WTC11 (cell line): ENCODE measurements at regions not wholly inside any gene's neighbourhood (a gene's known extent, or its start where the extent isn't known, plus 50 kb on each side); places are given as distances from the start of the nearest gene placed in this dataset.

Experiments used
- CREM ChIP-seq: sonication (generic); formaldehyde crosslinking; IDR thresholded peaks from 2 replicates; pipeline ENCODE4 v1.8.1; 2022; ENCODE audit warnings: mild to moderate bottlenecking, missing genetic modification reagents, moderate library complexity
- ELF4 ChIP-seq: sonication (generic); formaldehyde crosslinking; IDR thresholded peaks from 2 replicates; pipeline ENCODE4 v1.8.1; 2022; ENCODE audit warnings: low read depth, mild to moderate bottlenecking, moderate library complexity, missing genetic modification reagents
- FOXK1 ChIP-seq: sonication (generic); formaldehyde crosslinking; IDR thresholded peaks from 2 replicates; pipeline ENCODE4 v1.8.0; 2022; ENCODE audit warnings: mild to moderate bottlenecking, moderate library complexity, missing genetic modification reagents
- TF ChIP-seq, protein P1 (sequence below): fragments of 200-600 bp; IDR thresholded peaks from 2 replicates; pipeline ENCODE4 v1.8.0; 2022; ENCODE audit warnings: antibody characterized with exemption
- TF ChIP-seq, protein P2 (sequence below): sonication (generic); formaldehyde crosslinking; IDR thresholded peaks from 2 replicates; pipeline ENCODE4 v1.8.0; 2022; ENCODE audit warnings: mild to moderate bottlenecking, missing genetic modification reagents
- TF ChIP-seq, protein P3 (sequence below): fragments of 250-450 bp; sonication (Bioruptor Pico); IDR thresholded peaks from 2 replicates; pipeline ENCODE4 v1.9.0; 2021; ENCODE audit warnings: mild to moderate bottlenecking, borderline replicate concordance
- TF ChIP-seq, protein P4 (sequence below): sonication (generic); formaldehyde crosslinking; IDR thresholded peaks from 2 replicates; pipeline ENCODE4 v1.8.1; 2023; ENCODE audit warnings: mild to moderate bottlenecking, missing genetic modification reagents

DNA sequence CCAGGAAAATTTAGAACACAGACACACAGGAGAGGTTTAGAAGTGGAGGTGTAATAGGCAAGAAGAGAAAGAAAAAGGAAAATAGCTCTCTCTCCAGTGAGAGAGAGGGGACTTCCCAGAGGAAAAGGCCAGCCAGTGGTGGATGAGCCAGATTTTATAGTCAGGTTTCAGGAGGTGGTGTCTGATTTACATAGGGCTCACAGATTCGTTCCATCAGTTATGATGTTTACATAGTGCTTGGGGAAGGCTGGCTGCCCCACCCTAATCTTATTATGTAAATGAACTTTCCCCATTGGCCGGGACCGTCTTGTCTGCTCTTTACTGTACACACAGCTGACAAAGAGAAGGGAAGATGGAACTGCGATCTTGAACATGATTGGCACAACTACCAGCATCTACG, 797.3 kb downstream of the PLA2G4A start:
- TF ChIP-seq, protein P1, sequence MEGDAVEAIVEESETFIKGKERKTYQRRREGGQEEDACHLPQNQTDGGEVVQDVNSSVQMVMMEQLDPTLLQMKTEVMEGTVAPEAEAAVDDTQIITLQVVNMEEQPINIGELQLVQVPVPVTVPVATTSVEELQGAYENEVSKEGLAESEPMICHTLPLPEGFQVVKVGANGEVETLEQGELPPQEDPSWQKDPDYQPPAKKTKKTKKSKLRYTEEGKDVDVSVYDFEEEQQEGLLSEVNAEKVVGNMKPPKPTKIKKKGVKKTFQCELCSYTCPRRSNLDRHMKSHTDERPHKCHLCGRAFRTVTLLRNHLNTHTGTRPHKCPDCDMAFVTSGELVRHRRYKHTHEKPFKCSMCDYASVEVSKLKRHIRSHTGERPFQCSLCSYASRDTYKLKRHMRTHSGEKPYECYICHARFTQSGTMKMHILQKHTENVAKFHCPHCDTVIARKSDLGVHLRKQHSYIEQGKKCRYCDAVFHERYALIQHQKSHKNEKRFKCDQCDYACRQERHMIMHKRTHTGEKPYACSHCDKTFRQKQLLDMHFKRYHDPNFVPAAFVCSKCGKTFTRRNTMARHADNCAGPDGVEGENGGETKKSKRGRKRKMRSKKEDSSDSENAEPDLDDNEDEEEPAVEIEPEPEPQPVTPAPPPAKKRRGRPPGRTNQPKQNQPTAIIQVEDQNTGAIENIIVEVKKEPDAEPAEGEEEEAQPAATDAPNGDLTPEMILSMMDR: no peak
- TF ChIP-seq, protein P2, sequence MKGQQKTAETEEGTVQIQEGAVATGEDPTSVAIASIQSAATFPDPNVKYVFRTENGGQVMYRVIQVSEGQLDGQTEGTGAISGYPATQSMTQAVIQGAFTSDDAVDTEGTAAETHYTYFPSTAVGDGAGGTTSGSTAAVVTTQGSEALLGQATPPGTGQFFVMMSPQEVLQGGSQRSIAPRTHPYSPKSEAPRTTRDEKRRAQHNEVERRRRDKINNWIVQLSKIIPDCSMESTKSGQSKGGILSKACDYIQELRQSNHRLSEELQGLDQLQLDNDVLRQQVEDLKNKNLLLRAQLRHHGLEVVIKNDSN: no peak
- TF ChIP-seq CREM (no peak), FOXK1 (CRISPR knock-in tag) (no peak), ELF4 (CRISPR knock-in tag) (no peak)
- TF ChIP-seq, protein P3, sequence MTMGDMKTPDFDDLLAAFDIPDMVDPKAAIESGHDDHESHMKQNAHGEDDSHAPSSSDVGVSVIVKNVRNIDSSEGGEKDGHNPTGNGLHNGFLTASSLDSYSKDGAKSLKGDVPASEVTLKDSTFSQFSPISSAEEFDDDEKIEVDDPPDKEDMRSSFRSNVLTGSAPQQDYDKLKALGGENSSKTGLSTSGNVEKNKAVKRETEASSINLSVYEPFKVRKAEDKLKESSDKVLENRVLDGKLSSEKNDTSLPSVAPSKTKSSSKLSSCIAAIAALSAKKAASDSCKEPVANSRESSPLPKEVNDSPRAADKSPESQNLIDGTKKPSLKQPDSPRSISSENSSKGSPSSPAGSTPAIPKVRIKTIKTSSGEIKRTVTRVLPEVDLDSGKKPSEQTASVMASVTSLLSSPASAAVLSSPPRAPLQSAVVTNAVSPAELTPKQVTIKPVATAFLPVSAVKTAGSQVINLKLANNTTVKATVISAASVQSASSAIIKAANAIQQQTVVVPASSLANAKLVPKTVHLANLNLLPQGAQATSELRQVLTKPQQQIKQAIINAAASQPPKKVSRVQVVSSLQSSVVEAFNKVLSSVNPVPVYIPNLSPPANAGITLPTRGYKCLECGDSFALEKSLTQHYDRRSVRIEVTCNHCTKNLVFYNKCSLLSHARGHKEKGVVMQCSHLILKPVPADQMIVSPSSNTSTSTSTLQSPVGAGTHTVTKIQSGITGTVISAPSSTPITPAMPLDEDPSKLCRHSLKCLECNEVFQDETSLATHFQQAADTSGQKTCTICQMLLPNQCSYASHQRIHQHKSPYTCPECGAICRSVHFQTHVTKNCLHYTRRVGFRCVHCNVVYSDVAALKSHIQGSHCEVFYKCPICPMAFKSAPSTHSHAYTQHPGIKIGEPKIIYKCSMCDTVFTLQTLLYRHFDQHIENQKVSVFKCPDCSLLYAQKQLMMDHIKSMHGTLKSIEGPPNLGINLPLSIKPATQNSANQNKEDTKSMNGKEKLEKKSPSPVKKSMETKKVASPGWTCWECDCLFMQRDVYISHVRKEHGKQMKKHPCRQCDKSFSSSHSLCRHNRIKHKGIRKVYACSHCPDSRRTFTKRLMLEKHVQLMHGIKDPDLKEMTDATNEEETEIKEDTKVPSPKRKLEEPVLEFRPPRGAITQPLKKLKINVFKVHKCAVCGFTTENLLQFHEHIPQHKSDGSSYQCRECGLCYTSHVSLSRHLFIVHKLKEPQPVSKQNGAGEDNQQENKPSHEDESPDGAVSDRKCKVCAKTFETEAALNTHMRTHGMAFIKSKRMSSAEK: no peak
- TF ChIP-seq, protein P4, sequence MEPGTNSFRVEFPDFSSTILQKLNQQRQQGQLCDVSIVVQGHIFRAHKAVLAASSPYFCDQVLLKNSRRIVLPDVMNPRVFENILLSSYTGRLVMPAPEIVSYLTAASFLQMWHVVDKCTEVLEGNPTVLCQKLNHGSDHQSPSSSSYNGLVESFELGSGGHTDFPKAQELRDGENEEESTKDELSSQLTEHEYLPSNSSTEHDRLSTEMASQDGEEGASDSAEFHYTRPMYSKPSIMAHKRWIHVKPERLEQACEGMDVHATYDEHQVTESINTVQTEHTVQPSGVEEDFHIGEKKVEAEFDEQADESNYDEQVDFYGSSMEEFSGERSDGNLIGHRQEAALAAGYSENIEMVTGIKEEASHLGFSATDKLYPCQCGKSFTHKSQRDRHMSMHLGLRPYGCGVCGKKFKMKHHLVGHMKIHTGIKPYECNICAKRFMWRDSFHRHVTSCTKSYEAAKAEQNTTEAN (CRISPR knock-in tag): no peak
